ENCODE measurements at regions not wholly inside any gene's neighbourhood (a gene's known extent, or its start where the extent isn't known, plus 50 kb on each side); places are given as distances from the start of the nearest gene placed in this dataset.

DNA sequence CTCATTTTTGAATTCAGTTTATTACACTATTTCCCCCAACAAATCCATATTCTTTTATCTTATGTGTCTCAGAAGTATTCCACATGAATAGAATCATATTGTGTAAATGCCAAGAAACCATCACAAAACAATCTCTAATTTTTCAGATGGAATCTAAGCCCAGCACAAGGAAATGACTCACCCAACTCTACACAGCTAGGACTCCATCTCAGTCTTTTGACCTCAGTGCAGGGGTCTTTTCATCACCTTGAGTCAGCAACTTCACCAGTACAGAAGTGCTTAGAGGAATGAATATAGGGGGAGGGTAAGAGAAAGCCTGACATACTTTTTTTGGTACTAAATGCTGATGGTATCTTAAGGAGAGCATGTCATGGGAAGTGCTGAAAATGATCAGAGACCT is 169.3 kb upstream of the LRRN1 start:
- Histone ChIP-seq H3K4me1 (no peaks in the 10 kb centered on the region), H3K4me3 (no peak overlapping the region), H3K27ac (no peak overlapping the region), H3K36me3 (no peaks in the 10 kb centered on the region), H3K9me3 (no peaks in the 10 kb centered on the region), H3K27me3 (no peaks in the 10 kb centered on the region)
- no peak for DNase-seq
- intact Hi-C loops (cut with DNase I) = no loop called here
- TF ChIP-seq POLR2AphosphoS5 (IDR thresholded peaks at IDR 0.05) = no peak
- TF ChIP-seq EP300 (IDR thresholded peaks at IDR 0.05) = no peak
- TF ChIP-seq, protein P1, sequence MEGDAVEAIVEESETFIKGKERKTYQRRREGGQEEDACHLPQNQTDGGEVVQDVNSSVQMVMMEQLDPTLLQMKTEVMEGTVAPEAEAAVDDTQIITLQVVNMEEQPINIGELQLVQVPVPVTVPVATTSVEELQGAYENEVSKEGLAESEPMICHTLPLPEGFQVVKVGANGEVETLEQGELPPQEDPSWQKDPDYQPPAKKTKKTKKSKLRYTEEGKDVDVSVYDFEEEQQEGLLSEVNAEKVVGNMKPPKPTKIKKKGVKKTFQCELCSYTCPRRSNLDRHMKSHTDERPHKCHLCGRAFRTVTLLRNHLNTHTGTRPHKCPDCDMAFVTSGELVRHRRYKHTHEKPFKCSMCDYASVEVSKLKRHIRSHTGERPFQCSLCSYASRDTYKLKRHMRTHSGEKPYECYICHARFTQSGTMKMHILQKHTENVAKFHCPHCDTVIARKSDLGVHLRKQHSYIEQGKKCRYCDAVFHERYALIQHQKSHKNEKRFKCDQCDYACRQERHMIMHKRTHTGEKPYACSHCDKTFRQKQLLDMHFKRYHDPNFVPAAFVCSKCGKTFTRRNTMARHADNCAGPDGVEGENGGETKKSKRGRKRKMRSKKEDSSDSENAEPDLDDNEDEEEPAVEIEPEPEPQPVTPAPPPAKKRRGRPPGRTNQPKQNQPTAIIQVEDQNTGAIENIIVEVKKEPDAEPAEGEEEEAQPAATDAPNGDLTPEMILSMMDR (IDR thresholded peaks at IDR 0.05) = no peak
- no peak for TF ChIP-seq POLR2A (IDR thresholded peaks at IDR 0.05)

DNA sequence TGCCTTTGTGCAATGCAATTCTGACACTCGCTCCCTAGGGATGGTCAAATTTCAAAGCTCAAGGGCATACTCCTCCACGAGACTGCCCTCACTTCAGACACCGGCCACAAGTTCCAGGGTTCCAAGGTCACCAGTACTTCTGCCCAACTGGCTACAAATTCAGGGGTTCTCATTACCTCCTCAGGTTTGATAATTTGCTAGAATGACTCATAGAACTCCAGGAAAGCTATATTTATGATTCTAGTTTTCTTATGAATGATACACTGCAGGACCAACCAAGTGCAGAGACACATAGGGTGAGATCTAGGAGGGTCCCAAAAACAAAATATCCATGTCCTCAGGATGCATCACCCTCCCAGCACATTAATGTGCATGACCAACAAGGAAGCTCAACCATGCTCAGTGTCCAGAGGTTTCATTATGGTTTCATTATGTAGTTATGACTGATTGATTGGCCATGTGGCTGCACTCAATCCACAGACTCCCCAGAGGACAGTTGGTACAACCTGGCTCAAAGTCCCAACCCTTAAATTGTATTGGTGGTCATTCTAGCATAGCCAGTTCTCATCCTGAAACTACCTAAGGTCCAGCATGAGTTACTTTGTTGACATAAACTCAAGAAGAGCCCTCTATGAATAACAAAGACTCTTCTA is 170.4 kb upstream of the LRRN1 start:
- WGBS, 2 donors = 86 to 91% methylated on average over 3 of the region's 3 CpGs
- no peaks in the 10 kb centered on the region for H3K36me3 ChIP-seq
- no peak overlapping the region for H3K4me3 ChIP-seq
- TF ChIP-seq EP300 (IDR thresholded peaks at IDR 0.05) (no peak), POLR2A (IDR thresholded peaks at IDR 0.05) (no peak), POLR2AphosphoS5 (IDR thresholded peaks at IDR 0.05) (no peak)
- TF ChIP-seq, protein P1 (IDR thresholded peaks at IDR 0.05) = no peak
- no peak for DNase-seq
- H3K27ac ChIP-seq = no peak overlapping the region
- no peaks in the 10 kb centered on the region for H3K4me1 ChIP-seq
- no peaks in the 10 kb centered on the region for H3K9me3 ChIP-seq
- H3K27me3 ChIP-seq = no peaks in the 10 kb centered on the region
- intact Hi-C loops (cut with DNase I) = no loop called here

- intact Hi-C loops (cut with DNase I) = no loop called here
These were observed 172.1 kb upstream of the LRRN1 start for GRCh38 chr3:3627114-3627513.

DNA sequence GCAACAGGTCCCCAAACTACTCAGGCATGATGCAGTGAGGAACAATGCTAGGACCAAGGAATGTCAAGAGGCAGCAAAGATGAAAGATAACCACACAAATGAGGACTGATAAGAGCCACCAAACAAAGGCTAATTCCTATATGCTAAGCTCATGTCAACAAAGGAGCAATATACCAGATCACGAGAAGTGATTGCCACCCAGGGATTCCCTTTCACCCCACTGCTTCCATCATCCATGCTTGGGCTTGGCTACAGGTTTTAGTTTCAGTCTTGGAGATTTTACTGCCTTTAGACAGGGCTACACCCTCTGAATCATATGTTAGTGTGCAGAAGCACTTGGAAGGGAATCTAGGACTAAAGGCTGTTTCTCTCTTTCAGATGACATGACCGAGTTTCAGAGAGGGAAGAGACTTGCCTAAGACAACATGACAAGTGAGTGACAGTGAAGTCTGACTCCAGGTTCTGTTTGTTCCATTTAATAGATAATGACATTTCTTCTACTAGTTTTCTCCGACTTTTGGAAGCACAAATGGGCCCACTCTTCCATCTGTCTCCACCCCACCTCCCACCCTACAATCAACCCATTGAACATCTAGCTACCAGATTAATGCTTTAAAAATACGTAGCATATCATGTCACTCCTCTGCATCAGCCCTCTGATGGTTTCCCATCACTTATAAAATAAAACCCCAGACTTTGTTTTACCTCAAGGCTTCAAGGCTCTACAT is 173.5 kb upstream of the LRRN1 start:
- H3K9me3 ChIP-seq = peaks cover 0 to 4% (median 0%) of the 10 kb centered on the region in 4 donors
- no peak for TF ChIP-seq POLR2A (IDR thresholded peaks at IDR 0.05)
- TF ChIP-seq EP300 (IDR thresholded peaks at IDR 0.05) = no peak
- TF ChIP-seq, protein P1 (IDR thresholded peaks at IDR 0.05) = no peak
- no peak for TF ChIP-seq POLR2AphosphoS5 (IDR thresholded peaks at IDR 0.05)
- 44 to 73% methylated on average over 4 of the region's 4 CpGs for WGBS, 2 donors

More at GRCh38 chr3:3627114-3627513, 172.1 kb upstream of the LRRN1 start:
- Histone ChIP-seq H3K36me3 (no peaks in the 10 kb centered on the region), H3K27me3 (no peaks in the 10 kb centered on the region), H3K4me1 (no peaks in the 10 kb centered on the region), H3K4me3 (no peak overlapping the region), H3K9me3 (peaks cover 0 to 4% (median 0%) of the 10 kb centered on the region in 4 donors), H3K27ac (no peak overlapping the region)
- 66 to 82% methylated on average over 3 of the region's 3 CpGs for WGBS, 2 donors
- no peak for DNase-seq
- TF ChIP-seq EP300 (IDR thresholded peaks at IDR 0.05) (no peak), POLR2A (IDR thresholded peaks at IDR 0.05) (no peak), POLR2AphosphoS5 (IDR thresholded peaks at IDR 0.05) (no peak)
- TF ChIP-seq, protein P1 (IDR thresholded peaks at IDR 0.05) = no peak

More for the DNA sequence above, 173.5 kb upstream of the LRRN1 start:
- H3K27me3 ChIP-seq = no peaks in the 10 kb centered on the region
- no peak overlapping the region for H3K27ac ChIP-seq
- H3K4me3 ChIP-seq = no peak overlapping the region
- H3K4me1 ChIP-seq = no peaks in the 10 kb centered on the region
- H3K36me3 ChIP-seq = no peaks in the 10 kb centered on the region
- intact Hi-C loops (cut with DNase I) = no loop called here
- DNase-seq = no peak
